Mucosa of gallbladder (tissue), 1 donor: ENCODE measurements at regions not wholly inside any gene's neighbourhood (a gene's known extent, or its start where the extent isn't known, plus 50 kb on each side); places are given as distances from the start of the nearest gene placed in this dataset.
"Not testable (repeated sequence)": the region's sequence is repeated elsewhere in the genome, so short reads cannot be mapped to it uniquely, and the experiment has no call there.

ENCODE experiments used
- DNase-seq: peaks from one replicate; pipeline ENCODE4 v3.0.0-alpha.2; 2020; ENCODE audit warnings: low spot score
- donor health status: DM: no; HTN: no; CAD: no.

GRCh38 chr3:31288224-31288623 lies 244.5 kb upstream of the STT3B start:
- no peak for DNase-seq

GRCh38 chr3:31288641-31289100 lies 244.1 kb upstream of the STT3B start:
- DNase-seq: peak; percentile 52

- no peak for DNase-seq
Observed at GRCh38 chr3:31289584-31289983, 243.1 kb upstream of the STT3B start.

GRCh38 chr3:31290046-31290445 lies 242.7 kb upstream of the STT3B start:
- no peak for DNase-seq

- DNase-seq: no peak
Observed at GRCh38 chr3:31291818-31292217, 240.9 kb upstream of the STT3B start.

- DNase-seq: no peak
Observed at GRCh38 chr3:31294430-31295149, 238.1 kb upstream of the STT3B start.

- no peak for DNase-seq
Observed at GRCh38 chr3:31295150-31295765, 237.5 kb upstream of the STT3B start.

GRCh38 chr3:31297726-31298298 lies 234.9 kb upstream of the STT3B start:
- DNase-seq: no peak

GRCh38 chr3:31300456-31301443 lies 232.0 kb upstream of the STT3B start:
- no peak for DNase-seq

GRCh38 chr3:31302343-31302742 lies 230.4 kb upstream of the STT3B start:
- no peak for DNase-seq

- DNase-seq: no peak
Observed at GRCh38 chr3:31305340-31305739, 227.4 kb upstream of the STT3B start.

- DNase-seq: no peak
Observed at GRCh38 chr3:31307131-31307785, 225.5 kb upstream of the STT3B start.

GRCh38 chr3:31311559-31311958 lies 221.2 kb upstream of the STT3B start:
- no peak for DNase-seq

- DNase-seq: no peak
Observed at GRCh38 chr3:31312400-31312799, 220.3 kb upstream of the STT3B start.

- DNase-seq: no peak
Observed at GRCh38 chr3:31314258-31314657, 218.5 kb upstream of the STT3B start.

GRCh38 chr3:31319332-31319731 lies 213.4 kb upstream of the STT3B start:
- no peak for DNase-seq

- DNase-seq: no peak
Observed at GRCh38 chr3:31321620-31322019, 211.1 kb upstream of the STT3B start.

- DNase-seq: no peak
Observed at GRCh38 chr3:31322460-31322859, 210.3 kb upstream of the STT3B start.

- DNase-seq: not testable (repeated sequence)
Observed at GRCh38 chr3:31327826-31328357, 204.8 kb upstream of the STT3B start.

GRCh38 chr3:31331278-31331677 lies 201.4 kb upstream of the STT3B start:
- DNase-seq: no peak

GRCh38 chr3:31341130-31341529 lies 191.6 kb upstream of the STT3B start:
- DNase-seq: peak; percentile 19
